ENCODE measurements at regions not wholly inside any gene's neighbourhood (a gene's known extent, or its start where the extent isn't known, plus 50 kb on each side); places are given as distances from the start of the nearest gene placed in this dataset.

- no peaks in the 10 kb centered on the region for H4K20me1 ChIP-seq (replicated peaks; ENCODE audit: insufficient read depth)
- ATAC-seq (no peak), DNase-seq (ENCODE audit: low spot score) (no peak)
- H3K4me2 ChIP-seq = no peak overlapping the region
- H3K36me3 ChIP-seq (ENCODE audit: insufficient read depth) = no peaks in the 10 kb centered on the region
- Mint-ChIP-seq H3K36me3 (ENCODE audit: low read depth) (no peaks in the 10 kb centered on the region), H3K4me1 (peaks cover 7% of the 10 kb centered on the region; the same call in 2 of the 3 replicates), H3K27ac (no peak overlapping the region), H3K27me3 (ENCODE audit: insufficient read depth, low read depth, poor library complexity) (no peaks in the 10 kb centered on the region), H3K4me3 (no peak overlapping the region), H3K9me3 (no peaks in the 10 kb centered on the region)
- H3K27ac ChIP-seq (ENCODE audit: low read depth) = no peak overlapping the region
- 0 out of 2 replicates have a peak, but pooled peaks cover 2% of the 10 kb centered on the region for H3K9me2 ChIP-seq (ENCODE audit: insufficient read depth)
- H2AFZ ChIP-seq = no peak overlapping the region
- TF ChIP-seq CREB1 (CRISPR knock-in tag; IDR thresholded peaks at IDR 0.05; ENCODE audit: low read depth) = no peak
- TF ChIP-seq POLR2AphosphoS5 (IDR thresholded peaks at IDR 0.05; ENCODE audit: low read depth) = no peak
- TF ChIP-seq NANOG (IDR thresholded peaks at IDR 0.05; ENCODE audit: borderline replicate concordance) = no peak
- TF ChIP-seq REST (IDR thresholded peaks at IDR 0.05; ENCODE audit: unreplicated experiment) = no peak
- no peak for TF ChIP-seq ZNF462 (CRISPR knock-in tag; IDR thresholded peaks at IDR 0.05)
- no peak for TF ChIP-seq STAT1 (IDR thresholded peaks at IDR 0.05; ENCODE audit: unreplicated experiment)
- no peak for TF ChIP-seq ZNF114 (CRISPR knock-in tag; IDR thresholded peaks at IDR 0.05)
- TF ChIP-seq ETS1 (IDR thresholded peaks at IDR 0.05) = no peak
- no peak for TF ChIP-seq CTCF (conservative IDR thresholded peaks at IDR 0.05; ENCODE audit: low read depth in 2 of 2)
- TF ChIP-seq JUNB (IDR thresholded peaks at IDR 0.05; ENCODE audit: unreplicated experiment) = no peak
- H3K27me3 ChIP-seq (ENCODE audit: insufficient read depth) = no peaks in the 10 kb centered on the region
- H3K4me1 ChIP-seq (ENCODE audit: insufficient read depth) = no peaks in the 10 kb centered on the region
- no peaks in the 10 kb centered on the region for H3K79me2 ChIP-seq (replicated peaks; ENCODE audit: insufficient read depth)
- H3K4me3 ChIP-seq = no peak overlapping the region
- no peaks in the 10 kb centered on the region for H3F3A ChIP-seq (replicated peaks; ENCODE audit: low read depth)
These were observed 175.7 kb downstream of the CHRM3 start for GRCh38 chr1:239562095-239562494.

All from GM23338 (cell line).